Suprapubic skin (tissue), 4 donors: ENCODE measurements at regions not wholly inside any gene's neighbourhood (a gene's known extent, or its start where the extent isn't known, plus 50 kb on each side); places are given as distances from the start of the nearest gene placed in this dataset.

Source experiments
- DNase-seq, 2 donors: peaks; one replicate each; pipeline ENCODE4 v3.0.0-alpha.2; 2019; ENCODE audit warnings: low spot score in 2 of 2
- H3K27ac ChIP-seq: fragments of 200-600 bp; sonication (generic); one replicate; pipeline ENCODE4 v1.5.1; 2019
- H3K27me3 ChIP-seq: fragments of 200-600 bp; sonication (generic); one replicate; pipeline ENCODE4 v1.5.1; 2019
- H3K36me3 ChIP-seq: fragments of 200-600 bp; sonication (generic); one replicate; pipeline ENCODE4 v1.5.1; 2019
- H3K4me1 ChIP-seq: fragments of 200-600 bp; sonication (generic); one replicate; pipeline ENCODE4 v1.5.1; 2019
- H3K4me3 ChIP-seq: fragments of 200-600 bp; sonication (generic); one replicate; pipeline ENCODE4 v1.5.1; 2019; ENCODE audit warnings: mild to moderate bottlenecking
- H3K9me3 ChIP-seq: fragments of 200-600 bp; sonication (generic); one replicate; pipeline ENCODE4 v1.5.1; 2019
- EP300 ChIP-seq: sonication (generic); formaldehyde crosslinking; IDR thresholded peaks from one replicate; pipeline ENCODE4 v1.6.1; 2017; ENCODE audit warnings: antibody characterized with exemption
- POLR2A ChIP-seq, 2 donors: fragments of 450-650 bp; IDR thresholded peaks; one replicate each; pipeline ENCODE4 v1.6.1; 2017; ENCODE audit warnings: antibody characterized with exemption in 2 of 2, mild to moderate bottlenecking in 2 of 2, moderate library complexity in 2 of 2
- POLR2AphosphoS5 ChIP-seq, 3 donors: sonication (generic); formaldehyde crosslinking; IDR thresholded peaks; one replicate each; pipeline ENCODE4 v1.6.1; 2017; ENCODE audit warnings: antibody characterized with exemption in 3 of 3
- WGBS: methylation state at CpG from one replicate; pipeline ENCODE4 v1.1.5; 2018; 5-methylcytosine and 5-hydroxymethylcytosine counted together
- TF ChIP-seq, protein P1 (sequence below), 2 donors: fragments of 200-600 bp in 1 of 2; fragments of 450-650 bp in 1 of 2; sonication (generic) in 1 of 2; IDR thresholded peaks; one replicate each; pipeline ENCODE4 v1.5.1; 2016 to 2019; ENCODE audit warnings: antibody characterized with exemption in 2 of 2, mild to moderate bottlenecking in 1 of 2, moderate library complexity in 1 of 2

DNA sequence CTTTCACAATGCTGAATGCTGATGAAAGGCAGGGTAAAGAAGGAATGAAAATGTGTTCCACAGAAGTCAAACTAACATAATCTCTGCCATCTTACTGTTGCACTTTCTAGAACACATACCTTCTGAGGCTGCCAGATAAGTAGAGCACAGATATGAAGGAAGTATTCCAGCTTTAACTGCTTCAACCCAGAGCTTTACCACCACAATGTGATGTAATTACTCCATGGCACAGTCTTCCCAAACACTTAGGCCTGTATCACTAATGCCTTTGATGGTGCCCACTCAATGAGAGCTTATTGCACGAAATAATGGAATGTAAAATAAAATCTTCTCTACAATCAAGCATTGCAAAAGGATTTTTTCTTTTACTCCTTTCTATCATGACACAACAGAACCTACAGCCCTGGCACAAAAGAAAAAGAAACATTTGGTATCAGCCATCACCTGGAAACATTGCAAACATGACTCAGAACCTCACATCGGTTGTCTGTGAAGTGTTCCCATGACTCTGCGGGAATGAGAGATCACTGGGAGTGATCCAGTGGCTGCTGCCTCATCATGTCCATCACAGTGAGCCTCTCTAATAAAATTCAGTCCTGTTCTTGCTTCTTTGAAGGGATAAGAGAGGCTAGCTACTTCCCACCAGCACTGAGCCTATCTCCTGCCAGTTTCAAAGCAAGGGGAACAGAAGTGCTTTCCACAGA is 385.8 kb downstream of the EFNA5 start:
- peaks cover 8% of the 10 kb centered on the region for H3K4me1 ChIP-seq
- no peak for DNase-seq
- H3K4me3 ChIP-seq, result no peak overlapping the region
- H3K27ac ChIP-seq, result peak overlapping the region; percentile 39
- WGBS, result 49% methylated on average over 3 of the region's 3 CpGs
- no peak for TF ChIP-seq POLR2A (IDR thresholded peaks at IDR 0.05)
- no peak for TF ChIP-seq EP300
- TF ChIP-seq POLR2AphosphoS5 (IDR thresholded peaks at IDR 0.05), result no peak
- TF ChIP-seq, protein P1, sequence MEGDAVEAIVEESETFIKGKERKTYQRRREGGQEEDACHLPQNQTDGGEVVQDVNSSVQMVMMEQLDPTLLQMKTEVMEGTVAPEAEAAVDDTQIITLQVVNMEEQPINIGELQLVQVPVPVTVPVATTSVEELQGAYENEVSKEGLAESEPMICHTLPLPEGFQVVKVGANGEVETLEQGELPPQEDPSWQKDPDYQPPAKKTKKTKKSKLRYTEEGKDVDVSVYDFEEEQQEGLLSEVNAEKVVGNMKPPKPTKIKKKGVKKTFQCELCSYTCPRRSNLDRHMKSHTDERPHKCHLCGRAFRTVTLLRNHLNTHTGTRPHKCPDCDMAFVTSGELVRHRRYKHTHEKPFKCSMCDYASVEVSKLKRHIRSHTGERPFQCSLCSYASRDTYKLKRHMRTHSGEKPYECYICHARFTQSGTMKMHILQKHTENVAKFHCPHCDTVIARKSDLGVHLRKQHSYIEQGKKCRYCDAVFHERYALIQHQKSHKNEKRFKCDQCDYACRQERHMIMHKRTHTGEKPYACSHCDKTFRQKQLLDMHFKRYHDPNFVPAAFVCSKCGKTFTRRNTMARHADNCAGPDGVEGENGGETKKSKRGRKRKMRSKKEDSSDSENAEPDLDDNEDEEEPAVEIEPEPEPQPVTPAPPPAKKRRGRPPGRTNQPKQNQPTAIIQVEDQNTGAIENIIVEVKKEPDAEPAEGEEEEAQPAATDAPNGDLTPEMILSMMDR (IDR thresholded peaks at IDR 0.05), result no peak
- H3K36me3 ChIP-seq, result no peaks in the 10 kb centered on the region
- no peaks in the 10 kb centered on the region for H3K27me3 ChIP-seq
- H3K9me3 ChIP-seq, result no peaks in the 10 kb centered on the region

DNA sequence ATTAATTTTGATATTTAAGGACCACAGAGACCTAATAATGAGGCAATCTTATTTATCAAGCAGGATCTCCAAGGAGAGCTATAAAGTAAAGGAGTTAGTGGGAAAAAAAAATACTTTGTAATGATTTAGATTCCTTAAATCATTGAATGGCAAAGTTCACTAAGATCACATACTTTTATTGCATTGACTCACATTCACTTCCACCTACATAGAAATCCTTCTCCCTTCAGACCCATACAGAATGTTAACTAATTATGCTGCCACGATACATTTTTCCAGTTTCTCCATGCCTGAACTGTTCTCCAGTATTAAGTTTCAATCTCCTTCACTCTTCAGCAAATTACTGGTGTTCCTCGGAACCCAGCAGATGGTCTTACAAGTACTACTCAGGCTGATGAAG is 388.7 kb downstream of the EFNA5 start:
- Histone ChIP-seq H3K27ac (no peak overlapping the region), H3K4me3 (no peak overlapping the region), H3K36me3 (no peaks in the 10 kb centered on the region), H3K4me1 (peaks cover 8% of the 10 kb centered on the region), H3K9me3 (no peaks in the 10 kb centered on the region), H3K27me3 (no peaks in the 10 kb centered on the region)
- no peak for DNase-seq
- TF ChIP-seq POLR2AphosphoS5 (IDR thresholded peaks at IDR 0.05) (no peak), POLR2A (IDR thresholded peaks at IDR 0.05) (no peak), EP300 (no peak)
- TF ChIP-seq, protein P1 (IDR thresholded peaks at IDR 0.05), result no peak
- WGBS, result 70% methylated on average over 2 of the region's 2 CpGs

DNA sequence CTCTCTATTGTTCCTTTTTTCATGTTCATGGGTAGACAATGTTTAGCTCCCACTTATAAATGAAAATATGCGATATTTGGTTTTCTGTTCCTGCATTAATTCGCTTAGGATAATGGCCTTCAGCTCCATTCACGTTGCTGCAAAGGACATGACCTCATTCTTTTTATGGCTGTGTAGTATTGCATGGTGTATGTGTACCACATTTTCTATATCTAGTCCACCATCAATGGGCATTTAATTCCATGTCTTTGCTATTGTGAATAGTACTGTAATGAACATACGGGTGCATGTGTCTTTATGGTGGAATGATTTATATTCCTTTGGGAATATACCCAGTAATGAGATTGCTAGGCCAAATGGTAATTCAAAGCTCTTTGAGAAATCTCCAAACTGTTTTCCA is 392.0 kb downstream of the EFNA5 start:
- Histone ChIP-seq H3K36me3 (no peaks in the 10 kb centered on the region), H3K4me1 (no peaks in the 10 kb centered on the region), H3K9me3 (no peaks in the 10 kb centered on the region), H3K27me3 (no peaks in the 10 kb centered on the region), H3K4me3 (no peak overlapping the region), H3K27ac (no peak overlapping the region)
- TF ChIP-seq EP300 (no peak), POLR2A (IDR thresholded peaks at IDR 0.05) (no peak), POLR2AphosphoS5 (IDR thresholded peaks at IDR 0.05) (no peak)
- TF ChIP-seq, protein P1 (IDR thresholded peaks at IDR 0.05), result no peak
- DNase-seq, result no peak
- 66% methylated on average over 4 of the region's 4 CpGs for WGBS

DNA sequence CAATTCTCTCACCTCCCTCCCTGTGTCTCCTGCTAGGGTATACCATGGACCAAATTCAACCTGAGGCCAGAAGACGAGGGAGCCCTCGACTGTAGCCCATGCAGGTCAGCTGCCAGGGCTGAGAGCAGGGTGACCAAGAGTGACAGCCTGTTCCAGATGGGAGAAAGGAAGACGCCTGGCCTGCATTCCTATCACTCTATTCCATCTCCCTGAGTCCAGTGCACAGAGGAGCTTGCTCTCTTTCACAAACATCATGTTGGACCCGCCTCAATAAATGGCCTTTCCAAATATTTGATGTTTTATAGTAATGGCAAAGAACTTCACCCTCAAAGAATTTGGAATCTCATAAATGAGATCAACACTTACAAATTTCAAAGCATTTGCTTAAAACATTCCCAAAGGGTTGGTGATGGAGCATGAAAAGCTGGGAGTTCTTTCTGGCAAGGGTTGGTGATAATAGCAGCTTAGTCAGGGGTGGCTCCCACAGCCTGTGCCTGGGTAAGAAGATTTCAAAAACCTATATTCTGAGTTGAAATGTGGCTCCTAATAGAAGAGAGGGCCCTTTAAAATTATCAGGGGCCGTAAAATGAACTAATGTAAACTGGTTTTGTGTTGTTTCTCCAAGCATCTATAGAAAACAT is 393.1 kb downstream of the EFNA5 start:
- WGBS, result 79% methylated on average over 5 of the region's 5 CpGs
- no peak for DNase-seq
- H3K27me3 ChIP-seq, result no peaks in the 10 kb centered on the region
- no peaks in the 10 kb centered on the region for H3K4me1 ChIP-seq
- TF ChIP-seq POLR2AphosphoS5 (IDR thresholded peaks at IDR 0.05) (no peak), EP300 (no peak), POLR2A (IDR thresholded peaks at IDR 0.05) (no peak)
- TF ChIP-seq, protein P1 (IDR thresholded peaks at IDR 0.05), result no peak
- H3K9me3 ChIP-seq, result no peaks in the 10 kb centered on the region
- H3K27ac ChIP-seq, result no peak overlapping the region
- H3K4me3 ChIP-seq, result no peak overlapping the region
- H3K36me3 ChIP-seq, result no peaks in the 10 kb centered on the region

DNA sequence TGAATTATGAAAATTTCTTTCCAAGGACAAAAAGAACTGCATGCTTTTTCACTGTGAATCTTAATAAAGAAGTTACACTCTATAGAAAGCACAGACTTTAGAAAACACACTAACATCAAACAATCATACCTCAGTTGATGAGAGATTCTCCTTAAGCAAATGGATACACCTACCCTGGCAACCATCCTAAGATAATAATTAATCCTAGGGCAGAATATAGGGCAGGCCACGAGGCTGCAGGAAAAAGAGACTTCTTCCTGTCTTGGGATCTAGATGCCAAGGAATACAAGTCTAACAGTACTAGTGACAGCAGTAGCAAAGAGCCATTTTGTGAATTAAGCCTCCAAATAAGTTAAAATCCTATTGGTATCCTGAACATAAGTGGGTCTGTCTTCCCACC is 395.4 kb downstream of the EFNA5 start:
- no peak overlapping the region for H3K27ac ChIP-seq
- no peaks in the 10 kb centered on the region for H3K27me3 ChIP-seq
- H3K4me3 ChIP-seq, result no peak overlapping the region
- WGBS, result 0% methylated on average over 1 of the region's 1 CpG
- no peaks in the 10 kb centered on the region for H3K9me3 ChIP-seq
- no peaks in the 10 kb centered on the region for H3K4me1 ChIP-seq
- H3K36me3 ChIP-seq, result no peaks in the 10 kb centered on the region
- DNase-seq, result no peak
- TF ChIP-seq POLR2AphosphoS5 (IDR thresholded peaks at IDR 0.05) (no peak), EP300 (no peak), POLR2A (IDR thresholded peaks at IDR 0.05) (no peak)
- TF ChIP-seq, protein P1 (IDR thresholded peaks at IDR 0.05), result no peak
